ENCODE measurements at regions not wholly inside any gene's neighbourhood (a gene's known extent, or its start where the extent isn't known, plus 50 kb on each side); places are given as distances from the start of the nearest gene placed in this dataset.

GRCh38 chr4:124564121-124564520 lies 148.4 kb downstream of the ANKRD50 start:
- H3K4me3 ChIP-seq (ENCODE audit: low read length), result no peak overlapping the region
- H3K36me3 ChIP-seq (ENCODE audit: control insufficient read depth, insufficient read depth, low read length), result no peaks in the 10 kb centered on the region
- no peak overlapping the region for H3K27ac ChIP-seq (ENCODE audit: low read depth, low read length)
- H3K9ac ChIP-seq (ENCODE audit: low read length), result no peak overlapping the region
- no peaks in the 10 kb centered on the region for H3K4me1 ChIP-seq (ENCODE audit: control insufficient read depth, insufficient read depth, low read length)
- H3K27me3 ChIP-seq (ENCODE audit: control insufficient read depth, insufficient read depth, low read length), result no peaks in the 10 kb centered on the region

DNA sequence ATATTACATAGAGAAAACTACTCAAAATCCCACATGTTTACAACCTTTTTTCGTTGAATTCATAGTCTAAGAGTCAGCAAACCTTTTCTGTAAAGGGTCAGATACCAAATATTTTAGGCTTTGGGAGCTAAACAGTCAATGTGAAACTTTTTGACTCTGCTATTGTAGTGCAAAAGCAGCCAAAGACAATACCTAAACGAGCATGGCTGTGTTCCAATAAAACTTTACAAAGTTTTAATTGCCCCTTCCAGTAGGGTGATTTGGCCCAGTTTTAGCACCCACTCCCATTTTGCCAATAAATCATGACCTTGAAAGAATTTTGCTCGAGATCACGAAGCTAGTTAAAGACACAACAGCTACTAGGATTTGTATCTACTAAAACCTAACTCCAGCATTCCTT lies 147.2 kb downstream of the ANKRD50 start:
- no peak overlapping the region for H3K4me3 ChIP-seq (ENCODE audit: low read length)
- no peaks in the 10 kb centered on the region for H3K4me1 ChIP-seq (ENCODE audit: control insufficient read depth, insufficient read depth, low read length)
- H3K27ac ChIP-seq (ENCODE audit: low read depth, low read length), result no peak overlapping the region
- no peaks in the 10 kb centered on the region for H3K36me3 ChIP-seq (ENCODE audit: control insufficient read depth, insufficient read depth, low read length)
- no peaks in the 10 kb centered on the region for H3K27me3 ChIP-seq (ENCODE audit: control insufficient read depth, insufficient read depth, low read length)
- no peak overlapping the region for H3K9ac ChIP-seq (ENCODE audit: low read length)

- no peak overlapping the region for H3K27ac ChIP-seq (ENCODE audit: low read depth, low read length)
- H3K36me3 ChIP-seq (ENCODE audit: control insufficient read depth, insufficient read depth, low read length), result no peaks in the 10 kb centered on the region
- H3K27me3 ChIP-seq (ENCODE audit: control insufficient read depth, insufficient read depth, low read length), result no peaks in the 10 kb centered on the region
- no peak overlapping the region for H3K4me3 ChIP-seq (ENCODE audit: low read length)
- no peaks in the 10 kb centered on the region for H3K4me1 ChIP-seq (ENCODE audit: control insufficient read depth, insufficient read depth, low read length)
- H3K9ac ChIP-seq (ENCODE audit: low read length), result no peak overlapping the region
Measured at GRCh38 chr4:124566030-124566429, 146.5 kb downstream of the ANKRD50 start.

- Histone ChIP-seq H3K4me3 (ENCODE audit: low read length) (no peak overlapping the region), H3K4me1 (ENCODE audit: control insufficient read depth, insufficient read depth, low read length) (no peaks in the 10 kb centered on the region), H3K27me3 (ENCODE audit: control insufficient read depth, insufficient read depth, low read length) (no peaks in the 10 kb centered on the region), H3K9ac (ENCODE audit: low read length) (no peak overlapping the region), H3K36me3 (ENCODE audit: control insufficient read depth, insufficient read depth, low read length) (no peaks in the 10 kb centered on the region), H3K27ac (ENCODE audit: low read depth, low read length) (no peak overlapping the region)
Measured at GRCh38 chr4:124573056-124573455, 139.5 kb downstream of the ANKRD50 start.

DNA sequence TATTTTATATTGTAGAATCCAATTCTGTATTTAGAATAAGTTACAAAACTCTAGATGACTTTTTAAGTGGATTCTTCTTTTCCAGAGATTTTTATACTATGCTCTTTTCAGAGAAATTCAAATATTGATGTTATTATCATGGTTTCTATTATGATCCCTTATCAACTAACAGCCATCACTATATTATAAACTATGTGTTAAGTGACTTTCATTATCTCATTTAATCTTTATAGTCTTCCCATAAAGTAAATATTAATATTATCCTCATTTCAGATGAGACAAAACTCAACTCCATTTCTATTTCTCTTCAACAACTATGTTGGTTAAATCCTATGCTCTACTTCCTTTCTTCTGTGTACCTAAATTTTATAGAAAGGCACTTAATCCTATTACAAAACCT lies 132.6 kb downstream of the ANKRD50 start:
- Histone ChIP-seq H3K4me1 (ENCODE audit: control insufficient read depth, insufficient read depth, low read length) (no peaks in the 10 kb centered on the region), H3K9ac (ENCODE audit: low read length) (no peak overlapping the region), H3K36me3 (ENCODE audit: control insufficient read depth, insufficient read depth, low read length) (no peaks in the 10 kb centered on the region), H3K27ac (ENCODE audit: low read depth, low read length) (no peak overlapping the region), H3K4me3 (ENCODE audit: low read length) (no peak overlapping the region), H3K27me3 (ENCODE audit: control insufficient read depth, insufficient read depth, low read length) (no peaks in the 10 kb centered on the region)

DNA sequence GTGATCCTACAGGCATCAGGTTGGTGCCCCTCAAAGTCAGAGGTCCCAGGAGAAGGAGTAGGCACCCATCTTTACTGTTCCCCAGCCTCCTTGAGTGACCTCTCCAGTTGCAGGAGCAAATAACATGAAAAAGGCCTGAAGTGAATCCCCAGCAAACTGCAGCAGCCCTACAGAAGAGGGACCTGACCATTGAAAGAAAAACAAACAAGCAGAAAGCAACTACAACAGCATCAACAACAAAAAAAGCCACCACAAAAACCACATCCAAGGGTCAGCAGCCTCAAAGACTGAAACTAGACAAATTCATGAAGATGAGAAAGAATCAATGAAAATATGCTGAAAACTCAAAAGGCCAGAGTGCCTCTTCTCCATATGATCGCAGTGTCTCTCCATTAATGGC lies 128.7 kb downstream of the ANKRD50 start:
- Histone ChIP-seq H3K36me3 (ENCODE audit: control insufficient read depth, insufficient read depth, low read length) (no peaks in the 10 kb centered on the region), H3K27me3 (ENCODE audit: control insufficient read depth, insufficient read depth, low read length) (no peaks in the 10 kb centered on the region), H3K27ac (ENCODE audit: low read depth, low read length) (no peak overlapping the region), H3K4me3 (ENCODE audit: low read length) (no peak overlapping the region), H3K4me1 (ENCODE audit: control insufficient read depth, insufficient read depth, low read length) (no peaks in the 10 kb centered on the region), H3K9ac (ENCODE audit: low read length) (no peak overlapping the region)

GRCh38 chr4:124589786-124590185 lies 122.7 kb downstream of the ANKRD50 start:
- Histone ChIP-seq H3K27me3 (ENCODE audit: control insufficient read depth, insufficient read depth, low read length) (no peaks in the 10 kb centered on the region), H3K4me3 (ENCODE audit: low read length) (no peak overlapping the region), H3K27ac (ENCODE audit: low read depth, low read length) (no peak overlapping the region), H3K4me1 (ENCODE audit: control insufficient read depth, insufficient read depth, low read length) (no peaks in the 10 kb centered on the region), H3K9ac (ENCODE audit: low read length) (no peak overlapping the region), H3K36me3 (ENCODE audit: control insufficient read depth, insufficient read depth, low read length) (no peaks in the 10 kb centered on the region)

- Histone ChIP-seq H3K27ac (ENCODE audit: low read depth, low read length) (no peak overlapping the region), H3K36me3 (ENCODE audit: control insufficient read depth, insufficient read depth, low read length) (no peaks in the 10 kb centered on the region), H3K27me3 (ENCODE audit: control insufficient read depth, insufficient read depth, low read length) (no peaks in the 10 kb centered on the region), H3K4me3 (ENCODE audit: low read length) (no peak overlapping the region), H3K4me1 (ENCODE audit: control insufficient read depth, insufficient read depth, low read length) (no peaks in the 10 kb centered on the region), H3K9ac (ENCODE audit: low read length) (no peak overlapping the region)
Measured at GRCh38 chr4:124590480-124590879, 122.1 kb downstream of the ANKRD50 start.

DNA sequence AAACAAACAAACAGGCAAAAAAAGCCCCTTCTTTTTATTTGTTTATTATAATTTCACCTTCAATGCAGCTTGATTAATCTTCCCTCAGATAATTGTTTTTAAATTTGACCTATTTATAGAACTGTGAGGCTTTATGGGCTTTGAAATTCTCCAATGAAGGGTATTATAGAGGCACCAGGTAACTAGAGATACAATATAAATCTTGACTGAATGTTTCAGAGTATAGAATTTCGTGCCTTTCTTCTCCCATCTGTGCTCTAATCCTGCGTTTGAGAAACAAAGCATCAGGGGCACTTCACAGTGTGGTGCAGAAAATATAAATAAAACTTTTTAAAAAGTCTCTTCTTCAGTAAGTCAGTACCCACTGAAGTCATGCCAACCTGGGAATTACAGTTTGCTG lies 120.9 kb downstream of the ANKRD50 start:
- Histone ChIP-seq H3K27ac (ENCODE audit: low read depth, low read length) (no peak overlapping the region), H3K4me3 (ENCODE audit: low read length) (no peak overlapping the region), H3K4me1 (ENCODE audit: control insufficient read depth, insufficient read depth, low read length) (no peaks in the 10 kb centered on the region), H3K27me3 (ENCODE audit: control insufficient read depth, insufficient read depth, low read length) (no peaks in the 10 kb centered on the region), H3K36me3 (ENCODE audit: control insufficient read depth, insufficient read depth, low read length) (no peaks in the 10 kb centered on the region), H3K9ac (ENCODE audit: low read length) (no peak overlapping the region)

GRCh38 chr4:124593494-124593893 lies 119.0 kb downstream of the ANKRD50 start:
- Histone ChIP-seq H3K27ac (ENCODE audit: low read depth, low read length) (no peak overlapping the region), H3K4me3 (ENCODE audit: low read length) (no peak overlapping the region), H3K27me3 (ENCODE audit: control insufficient read depth, insufficient read depth, low read length) (no peaks in the 10 kb centered on the region), H3K4me1 (ENCODE audit: control insufficient read depth, insufficient read depth, low read length) (no peaks in the 10 kb centered on the region), H3K9ac (ENCODE audit: low read length) (no peak overlapping the region), H3K36me3 (ENCODE audit: control insufficient read depth, insufficient read depth, low read length) (no peaks in the 10 kb centered on the region)

DNA sequence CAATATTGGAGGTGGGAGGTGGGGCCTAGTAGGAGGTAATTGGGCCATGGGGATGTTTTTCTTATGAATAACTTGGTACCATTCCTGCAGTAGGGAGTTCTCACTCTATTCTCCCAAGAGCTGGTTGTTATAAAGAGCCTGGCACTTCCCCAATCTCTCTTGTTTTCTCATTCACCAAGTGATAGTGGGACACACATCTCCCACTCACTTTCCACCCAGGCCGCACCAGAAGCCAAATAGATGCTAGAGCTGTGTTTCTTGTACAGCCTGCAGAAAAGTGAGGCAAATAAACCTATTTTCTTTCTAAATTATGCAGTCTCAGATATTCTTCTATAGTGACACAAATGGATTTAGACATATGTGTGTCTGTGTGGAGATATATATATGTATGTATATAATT lies 117.6 kb downstream of the ANKRD50 start:
- Histone ChIP-seq H3K27me3 (ENCODE audit: control insufficient read depth, insufficient read depth, low read length) (no peaks in the 10 kb centered on the region), H3K4me3 (ENCODE audit: low read length) (no peak overlapping the region), H3K27ac (ENCODE audit: low read depth, low read length) (no peak overlapping the region), H3K4me1 (ENCODE audit: control insufficient read depth, insufficient read depth, low read length) (no peaks in the 10 kb centered on the region), H3K36me3 (ENCODE audit: control insufficient read depth, insufficient read depth, low read length) (no peaks in the 10 kb centered on the region), H3K9ac (ENCODE audit: low read length) (no peak overlapping the region)

GRCh38 chr4:124596816-124597215 lies 115.7 kb downstream of the ANKRD50 start:
- Histone ChIP-seq H3K4me1 (ENCODE audit: control insufficient read depth, insufficient read depth, low read length) (no peaks in the 10 kb centered on the region), H3K27ac (ENCODE audit: low read depth, low read length) (no peak overlapping the region), H3K4me3 (ENCODE audit: low read length) (no peak overlapping the region), H3K27me3 (ENCODE audit: control insufficient read depth, insufficient read depth, low read length) (no peaks in the 10 kb centered on the region), H3K9ac (ENCODE audit: low read length) (no peak overlapping the region), H3K36me3 (ENCODE audit: control insufficient read depth, insufficient read depth, low read length) (no peaks in the 10 kb centered on the region)

GRCh38 chr4:124610211-124610610 lies 102.3 kb downstream of the ANKRD50 start:
- Histone ChIP-seq H3K4me1 (ENCODE audit: control insufficient read depth, insufficient read depth, low read length) (no peaks in the 10 kb centered on the region), H3K4me3 (ENCODE audit: low read length) (no peak overlapping the region), H3K27ac (ENCODE audit: low read depth, low read length) (no peak overlapping the region), H3K9ac (ENCODE audit: low read length) (no peak overlapping the region), H3K27me3 (ENCODE audit: control insufficient read depth, insufficient read depth, low read length) (no peaks in the 10 kb centered on the region), H3K36me3 (ENCODE audit: control insufficient read depth, insufficient read depth, low read length) (no peaks in the 10 kb centered on the region)
